ENCODE measurements at regions not wholly inside any gene's neighbourhood (a gene's known extent, or its start where the extent isn't known, plus 50 kb on each side); places are given as distances from the start of the nearest gene placed in this dataset.

- intact Hi-C loops (cut with DNase I; ENCODE audit: low total_unique reads), result no loop called here
- WGBS, 2 donors, result 94 to 96% methylated on average over 2 of the region's 2 CpGs
- DNase-seq (ENCODE audit: low spot score in 2 of 2), result no peak
Measured at GRCh38 chr4:179123084-179123483, 1680.8 kb upstream of the AGA start.

DNA sequence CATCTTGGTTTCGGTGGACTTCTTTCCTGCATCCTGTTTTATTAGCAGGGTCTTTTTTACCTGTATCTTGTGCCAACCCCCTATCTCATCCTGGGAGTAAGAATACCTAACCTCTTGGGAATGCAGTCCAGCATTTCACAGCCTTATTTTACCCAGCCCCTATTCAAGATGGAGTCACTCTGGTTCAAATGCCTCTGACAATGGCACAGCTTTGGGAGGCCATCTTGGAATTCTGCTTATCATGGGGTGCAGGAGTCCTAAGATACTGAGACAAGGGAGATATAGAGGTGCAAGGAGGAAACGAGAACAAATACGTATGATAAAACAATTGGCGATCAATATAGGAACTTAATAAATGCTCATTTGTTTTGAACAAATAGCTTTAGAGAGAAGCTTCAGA is 1682.2 kb upstream of the AGA start:
- 87 to 92% methylated on average over 4 of the region's 4 CpGs for WGBS, 2 donors
- no peak for DNase-seq (ENCODE audit: low spot score in 2 of 2)
- intact Hi-C loops (cut with DNase I; ENCODE audit: low total_unique reads), result no loop called here
- TF ChIP-seq, protein P1, sequence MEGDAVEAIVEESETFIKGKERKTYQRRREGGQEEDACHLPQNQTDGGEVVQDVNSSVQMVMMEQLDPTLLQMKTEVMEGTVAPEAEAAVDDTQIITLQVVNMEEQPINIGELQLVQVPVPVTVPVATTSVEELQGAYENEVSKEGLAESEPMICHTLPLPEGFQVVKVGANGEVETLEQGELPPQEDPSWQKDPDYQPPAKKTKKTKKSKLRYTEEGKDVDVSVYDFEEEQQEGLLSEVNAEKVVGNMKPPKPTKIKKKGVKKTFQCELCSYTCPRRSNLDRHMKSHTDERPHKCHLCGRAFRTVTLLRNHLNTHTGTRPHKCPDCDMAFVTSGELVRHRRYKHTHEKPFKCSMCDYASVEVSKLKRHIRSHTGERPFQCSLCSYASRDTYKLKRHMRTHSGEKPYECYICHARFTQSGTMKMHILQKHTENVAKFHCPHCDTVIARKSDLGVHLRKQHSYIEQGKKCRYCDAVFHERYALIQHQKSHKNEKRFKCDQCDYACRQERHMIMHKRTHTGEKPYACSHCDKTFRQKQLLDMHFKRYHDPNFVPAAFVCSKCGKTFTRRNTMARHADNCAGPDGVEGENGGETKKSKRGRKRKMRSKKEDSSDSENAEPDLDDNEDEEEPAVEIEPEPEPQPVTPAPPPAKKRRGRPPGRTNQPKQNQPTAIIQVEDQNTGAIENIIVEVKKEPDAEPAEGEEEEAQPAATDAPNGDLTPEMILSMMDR (IDR thresholded peaks at IDR 0.05), result no peak
- no peak for TF ChIP-seq POLR2A (IDR thresholded peaks at IDR 0.05)
- no peak overlapping the region for H3K4me3 ChIP-seq (ENCODE audit: low read depth, poor library complexity, severe bottlenecking)

More at GRCh38 chr4:179123084-179123483, 1680.8 kb upstream of the AGA start:
- TF ChIP-seq, protein P1 (IDR thresholded peaks at IDR 0.05), result no peak
- TF ChIP-seq POLR2A (IDR thresholded peaks at IDR 0.05), result no peak
- no peak overlapping the region for H3K4me3 ChIP-seq (ENCODE audit: low read depth, poor library complexity, severe bottlenecking)

DNA sequence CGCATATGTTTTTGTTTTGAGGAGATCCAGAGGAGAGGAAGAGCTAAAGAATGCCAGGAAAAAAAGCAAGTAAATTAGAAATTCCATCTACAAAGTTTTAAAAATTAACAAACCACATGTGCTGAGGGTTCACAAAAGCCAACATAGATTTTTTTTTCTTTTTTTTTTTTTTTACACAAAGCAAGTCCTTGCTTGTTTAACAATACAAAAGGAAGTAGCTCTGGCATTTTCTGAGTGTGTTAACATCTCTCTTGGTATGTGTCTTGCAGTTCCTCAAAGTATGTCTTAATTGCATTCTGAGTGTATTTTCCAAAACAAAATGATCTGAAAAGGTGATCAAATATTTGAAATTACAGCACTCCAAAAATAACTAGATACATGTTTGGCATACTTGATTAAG is 1682.7 kb upstream of the AGA start:
- intact Hi-C loops (cut with DNase I; ENCODE audit: low total_unique reads), result no loop called here
- WGBS, 2 donors, result 38 to 50% methylated on average over 1 of the region's 1 CpG
- TF ChIP-seq POLR2A (IDR thresholded peaks at IDR 0.05), result no peak
- TF ChIP-seq, protein P1 (IDR thresholded peaks at IDR 0.05), result no peak
- H3K4me3 ChIP-seq (ENCODE audit: low read depth, poor library complexity, severe bottlenecking), result no peak overlapping the region
- no peak for DNase-seq (ENCODE audit: low spot score in 2 of 2)

DNA sequence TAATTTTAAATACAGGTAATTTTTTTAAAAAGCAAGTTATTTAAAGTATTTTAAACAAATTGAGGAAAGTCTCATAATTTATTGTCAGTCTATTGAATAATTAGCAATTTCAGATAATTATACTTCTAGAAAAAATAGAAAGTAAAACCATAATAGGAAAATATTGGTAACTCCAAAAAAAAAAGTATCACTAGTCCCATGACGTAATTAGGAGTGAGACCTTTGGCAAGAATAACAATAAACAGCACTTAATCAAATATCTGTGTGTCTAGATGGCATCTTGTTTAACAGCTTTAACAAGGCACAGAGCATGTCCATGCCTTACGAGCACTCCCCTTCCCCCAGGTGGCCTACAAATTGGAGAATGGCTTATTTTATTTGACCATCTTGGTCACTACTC is 1683.6 kb upstream of the AGA start:
- DNase-seq (ENCODE audit: low spot score in 2 of 2), result no peak
- WGBS, 2 donors, result 58 to 70% methylated on average over 2 of the region's 2 CpGs
- no peak overlapping the region for H3K4me3 ChIP-seq (ENCODE audit: low read depth, poor library complexity, severe bottlenecking)
- intact Hi-C loops (cut with DNase I; ENCODE audit: low total_unique reads), result no loop called here
- TF ChIP-seq, protein P1 (IDR thresholded peaks at IDR 0.05), result no peak
- no peak for TF ChIP-seq POLR2A (IDR thresholded peaks at IDR 0.05)

GRCh38 chr4:179128299-179128698 is 1686.1 kb upstream of the AGA start:
- no peak overlapping the region for H3K4me3 ChIP-seq (ENCODE audit: low read depth, poor library complexity, severe bottlenecking)
- 62 to 79% methylated on average over 4 of the region's 4 CpGs for WGBS, 2 donors

More at GRCh38 chr4:179128299-179128698, 1686.1 kb upstream of the AGA start:
- DNase-seq (ENCODE audit: low spot score in 2 of 2), result no peak
- intact Hi-C loops (cut with DNase I; ENCODE audit: low total_unique reads), result no loop called here
- TF ChIP-seq, protein P1 (IDR thresholded peaks at IDR 0.05), result no peak
- no peak for TF ChIP-seq POLR2A (IDR thresholded peaks at IDR 0.05)
